Neural cell (in vitro differentiated cells): ENCODE measurements at regions not wholly inside any gene's neighbourhood (a gene's known extent, or its start where the extent isn't known, plus 50 kb on each side); places are given as distances from the start of the nearest gene placed in this dataset.

Source experiments
- H2AFZ ChIP-seq: fragments of 200-600, 300-800 bp; sonication (generic), shearing (Covaris generic); 2 replicates; pipeline ENCODE4 v1.6.0; 2014; ENCODE audit warnings: low read depth, mild to moderate bottlenecking, antibody characterized with exemption, low read length, moderate library complexity
- H3F3A ChIP-seq: fragments of 200-600 bp; shearing (Covaris generic); 2 replicates; pipeline ENCODE4 v1.6.1; 2016; ENCODE audit warnings: mild to moderate bottlenecking, moderate library complexity, mixed read lengths, antibody characterized with exemption, low read length; ENCODE audit not compliant: insufficient read depth, poor library complexity, severe bottlenecking
- H3K27ac ChIP-seq: fragments of 200-600, 300-800 bp; sonication (generic), shearing (Covaris generic); 2 replicates; pipeline ENCODE4 v1.5.1; 2014; ENCODE audit warnings: mild to moderate bottlenecking, low read length, moderate library complexity
- H3K27me3 ChIP-seq: fragments of 300-800, 200-600 bp; sonication (generic), shearing (Covaris generic); 2 replicates; pipeline ENCODE4 v1.6.0; 2014; ENCODE audit warnings: mild to moderate bottlenecking, low read depth, low read length, moderate library complexity; ENCODE audit not compliant: insufficient read depth
- H3K36me3 ChIP-seq: fragments of 300-800, 200-600 bp; sonication (generic), shearing (Covaris generic); 2 replicates; pipeline ENCODE4 v1.5.1; 2014; ENCODE audit warnings: mild to moderate bottlenecking, antibody characterized with exemption, low read length, moderate library complexity; ENCODE audit not compliant: insufficient read depth
- H3K4me2 ChIP-seq: fragments of 300-800, 200-600 bp; sonication (generic), shearing (Covaris generic); 2 replicates; pipeline ENCODE4 v1.6.0; 2014; ENCODE audit warnings: mild to moderate bottlenecking, low read length
- H3K4me3 ChIP-seq: fragments of 300-800, 200-600 bp; sonication (generic), shearing (Covaris generic); 2 replicates; pipeline ENCODE4 v1.5.1; 2014; ENCODE audit warnings: mild to moderate bottlenecking, low read length, moderate library complexity
- H3K79me2 ChIP-seq: fragments of 200-600 bp; shearing (Covaris generic); replicated peaks from 2 replicates; pipeline ENCODE4 v1.6.0; 2014; ENCODE audit warnings: mild to moderate bottlenecking, low read length, moderate library complexity; ENCODE audit not compliant: insufficient read depth
- H3K9ac ChIP-seq: fragments of 300-800, 200-600 bp; sonication (generic), shearing (Covaris generic); 2 replicates; pipeline ENCODE4 v1.6.1; 2016; ENCODE audit warnings: mild to moderate bottlenecking, low read length, mixed read lengths
- H3K9me2 ChIP-seq: fragments of 200-600 bp; shearing (Covaris generic); 2 replicates; pipeline ENCODE4 v1.6.1; 2016; ENCODE audit warnings: mild to moderate bottlenecking, low read length, mixed read lengths; ENCODE audit not compliant: insufficient read depth
- H3K9me3 ChIP-seq: fragments of 200-600, 300-800 bp; sonication (generic), shearing (Covaris generic); 2 replicates; pipeline ENCODE4 v1.6.1; 2016; ENCODE audit warnings: mild to moderate bottlenecking, mixed run types, low read length, moderate library complexity, mixed read lengths
- H4K20me1 ChIP-seq: fragments of 200-600 bp; shearing (Covaris generic); 2 replicates; pipeline ENCODE4 v1.6.1; 2016; ENCODE audit warnings: mild to moderate bottlenecking, mixed run types; ENCODE audit not compliant: insufficient read depth
- CTCF ChIP-seq: fragments of 450-650 bp; IDR thresholded peaks from 2 replicates; pipeline ENCODE4 v1.5.1; 2014; ENCODE audit warnings: antibody characterized with exemption, mild to moderate bottlenecking, moderate library complexity; ENCODE audit not compliant: poor library complexity, severe bottlenecking
- EP300 ChIP-seq: fragments of 450-650 bp; conservative IDR thresholded peaks from 2 replicates; pipeline ENCODE4 v1.6.1; 2014; ENCODE audit warnings: antibody characterized with exemption, mild to moderate bottlenecking, moderate library complexity; ENCODE audit not compliant: poor library complexity, severe bottlenecking
- EZH2 ChIP-seq: fragments of 200-600, 300-800 bp; shearing (Covaris generic), sonication (generic); IDR thresholded peaks from 2 replicates; pipeline ENCODE4 v1.6.1; 2014; ENCODE audit warnings: antibody characterized with exemption, low read length, borderline replicate concordance, mild to moderate bottlenecking; ENCODE audit not compliant: insufficient read depth, poor library complexity, severe bottlenecking
- MXI1 ChIP-seq: fragments of 450-650 bp; conservative IDR thresholded peaks from 2 replicates; pipeline ENCODE4 v1.6.1; 2014; ENCODE audit warnings: antibody characterized with exemption, mild to moderate bottlenecking; ENCODE audit not compliant: poor library complexity, severe bottlenecking
- POLR2AphosphoS5 ChIP-seq: IDR thresholded peaks from 2 replicates; pipeline ENCODE4 v1.6.1; 2012
- RAD21 ChIP-seq: fragments of 450-650 bp; conservative IDR thresholded peaks from 2 replicates; pipeline ENCODE4 v1.6.1; 2014; ENCODE audit warnings: antibody characterized with exemption, mild to moderate bottlenecking, moderate library complexity
- REST ChIP-seq: IDR thresholded peaks from 2 replicates; pipeline ENCODE4 v1.6.1; 2012; ENCODE audit warnings: borderline replicate concordance
- SMC3 ChIP-seq: fragments of 450-650 bp; conservative IDR thresholded peaks from 2 replicates; pipeline ENCODE4 v1.6.1; 2014; ENCODE audit warnings: antibody characterized with exemption, mild to moderate bottlenecking, moderate library complexity; ENCODE audit not compliant: poor library complexity
- TAF1 ChIP-seq: IDR thresholded peaks from 2 replicates; pipeline ENCODE4 v1.6.1; 2012; ENCODE audit warnings: low read depth

DNA sequence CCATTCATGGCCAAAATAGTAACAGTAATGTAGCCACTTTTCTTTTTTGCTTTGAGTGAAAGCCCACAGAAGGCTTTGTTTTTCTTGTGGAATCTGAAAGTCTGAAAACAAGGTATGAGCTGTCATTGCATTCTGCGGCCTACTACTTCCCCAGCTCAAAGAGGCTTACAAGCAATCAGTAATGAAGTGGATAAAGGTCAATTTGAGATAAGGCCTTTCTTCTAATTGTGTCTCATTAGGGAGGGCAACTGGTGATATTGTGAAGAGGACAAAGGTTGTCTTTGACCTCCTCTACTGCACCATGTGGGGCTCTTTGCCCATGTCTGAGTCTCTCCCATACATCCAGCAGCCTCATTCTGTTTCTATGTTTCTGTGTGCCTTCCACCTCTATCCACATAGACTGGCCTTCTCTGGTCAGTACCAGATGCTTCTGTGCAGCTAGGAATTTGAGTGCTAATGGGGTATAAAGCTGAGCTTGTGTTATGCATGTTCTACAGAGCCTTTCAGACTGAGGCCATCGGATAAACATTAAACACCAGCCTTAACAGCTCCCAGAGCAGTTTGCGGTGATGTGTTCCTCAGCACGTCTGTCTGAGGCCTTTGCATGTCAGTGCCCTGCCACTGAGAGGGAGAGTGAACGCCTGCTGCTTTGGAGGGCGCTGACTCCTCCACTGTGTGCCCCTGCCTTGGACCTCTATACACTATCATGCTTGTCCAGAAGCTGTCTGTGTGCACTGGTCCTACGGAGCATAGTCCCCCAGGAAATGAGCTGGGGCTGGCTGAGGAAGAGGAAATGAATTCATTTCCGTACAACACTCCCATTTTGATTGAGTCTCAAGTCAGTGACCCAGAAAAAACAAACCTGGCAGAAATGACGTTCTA is 80.2 kb downstream of the SH2D1A start:
- H3K36me3 ChIP-seq = no peaks in the 10 kb centered on the region
- no peak overlapping the region for H2AFZ ChIP-seq
- H3K27ac ChIP-seq = no peak overlapping the region
- no peaks in the 10 kb centered on the region for H4K20me1 ChIP-seq
- no peak overlapping the region for H3K9ac ChIP-seq
- no peaks in the 10 kb centered on the region for H3K9me3 ChIP-seq
- TF ChIP-seq POLR2AphosphoS5 (no peak), REST (no peak), MXI1 (no peak), EP300 (no peak), TAF1 (no peak), SMC3 (no peak)
- no peaks in the 10 kb centered on the region for H3K79me2 ChIP-seq
- no peaks in the 10 kb centered on the region for H3K9me2 ChIP-seq
- no peak overlapping the region for H3K4me2 ChIP-seq
- H3K4me3 ChIP-seq = no peak overlapping the region
- no peaks in the 10 kb centered on the region for H3K27me3 ChIP-seq
- H3F3A ChIP-seq = no peaks in the 10 kb centered on the region

- no peak overlapping the region for H3K9ac ChIP-seq
- H3K9me2 ChIP-seq = no peaks in the 10 kb centered on the region
- H3K4me2 ChIP-seq = no peak overlapping the region
- TF ChIP-seq CTCF (no peak), MXI1 (no peak), RAD21 (no peak), POLR2AphosphoS5 (no peak), EZH2 (no peak), SMC3 (no peak), REST (no peak), EP300 (no peak), TAF1 (no peak)
- no peaks in the 10 kb centered on the region for H3K27me3 ChIP-seq
- no peaks in the 10 kb centered on the region for H4K20me1 ChIP-seq
- no peaks in the 10 kb centered on the region for H3K36me3 ChIP-seq
- H3K79me2 ChIP-seq = no peaks in the 10 kb centered on the region
- no peak overlapping the region for H3K4me3 ChIP-seq
- no peak overlapping the region for H3K27ac ChIP-seq
- H3F3A ChIP-seq = no peaks in the 10 kb centered on the region
- H2AFZ ChIP-seq = no peak overlapping the region
- no peaks in the 10 kb centered on the region for H3K9me3 ChIP-seq
Measured at GRCh38 chrX:124433186-124433585, 86.8 kb downstream of the SH2D1A start.
